ENCODE measurements at regions not wholly inside any gene's neighbourhood (a gene's known extent, or its start where the extent isn't known, plus 50 kb on each side); places are given as distances from the start of the nearest gene placed in this dataset.

DNA sequence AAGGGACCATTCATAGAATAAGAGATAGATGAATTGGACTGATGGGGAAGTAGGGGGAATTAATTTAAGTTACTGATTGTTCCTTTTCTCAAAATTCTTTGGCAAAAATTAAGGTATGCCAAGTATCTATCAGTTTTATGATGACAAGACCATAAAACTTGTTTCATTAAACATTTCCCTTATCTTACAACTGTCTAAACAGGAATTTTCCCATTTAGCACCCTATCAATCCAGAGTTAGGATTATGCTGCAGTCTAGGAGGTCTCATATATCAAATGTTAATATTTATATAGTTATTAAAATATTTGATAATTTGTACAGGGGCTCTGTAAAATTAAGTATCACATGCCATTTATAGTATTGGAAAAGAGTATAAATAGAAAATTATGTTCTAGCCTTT lies 51.5 kb upstream of the ARID1B start:
- Histone ChIP-seq H3K4me2 (no peak overlapping the region), H3K79me2 (replicated peaks; ENCODE audit: insufficient read depth) (no peaks in the 10 kb centered on the region), H3K4me3 (no peak overlapping the region), H3K4me1 (ENCODE audit: insufficient read depth) (peaks cover 17% of the 10 kb centered on the region), H3K36me3 (ENCODE audit: insufficient read depth) (no peaks in the 10 kb centered on the region), H2AFZ (no peak overlapping the region), H3K27ac (ENCODE audit: low read depth) (no peak overlapping the region), H3K9me2 (ENCODE audit: insufficient read depth) (0 out of 2 replicates have a peak, but pooled peaks cover 4% of the 10 kb centered on the region), H4K20me1 (replicated peaks; ENCODE audit: insufficient read depth) (no peaks in the 10 kb centered on the region), H3K27me3 (ENCODE audit: insufficient read depth) (no peaks in the 10 kb centered on the region), H3F3A (replicated peaks; ENCODE audit: low read depth) (peaks cover 5% of the 10 kb centered on the region; the same call in 1 of the 2 replicates)
- Mint-ChIP-seq H3K4me3 (no peak overlapping the region), H3K27me3 (ENCODE audit: insufficient read depth, low read depth, poor library complexity) (peaks cover 8% of the 10 kb centered on the region), H3K9me3 (peaks cover 3% of the 10 kb centered on the region; the same call in 1 of the 3 replicates), H3K36me3 (ENCODE audit: low read depth) (no peaks in the 10 kb centered on the region), H3K4me1 (peaks cover 17% of the 10 kb centered on the region), H3K27ac (no peak overlapping the region)
- TF ChIP-seq ZNF462 (CRISPR knock-in tag; IDR thresholded peaks at IDR 0.05): no peak
- TF ChIP-seq ZNF114 (CRISPR knock-in tag; IDR thresholded peaks at IDR 0.05): no peak
- TF ChIP-seq JUNB (IDR thresholded peaks at IDR 0.05; ENCODE audit: unreplicated experiment): no peak
- no peak for TF ChIP-seq POLR2AphosphoS5 (IDR thresholded peaks at IDR 0.05; ENCODE audit: low read depth)
- TF ChIP-seq, protein P1, sequence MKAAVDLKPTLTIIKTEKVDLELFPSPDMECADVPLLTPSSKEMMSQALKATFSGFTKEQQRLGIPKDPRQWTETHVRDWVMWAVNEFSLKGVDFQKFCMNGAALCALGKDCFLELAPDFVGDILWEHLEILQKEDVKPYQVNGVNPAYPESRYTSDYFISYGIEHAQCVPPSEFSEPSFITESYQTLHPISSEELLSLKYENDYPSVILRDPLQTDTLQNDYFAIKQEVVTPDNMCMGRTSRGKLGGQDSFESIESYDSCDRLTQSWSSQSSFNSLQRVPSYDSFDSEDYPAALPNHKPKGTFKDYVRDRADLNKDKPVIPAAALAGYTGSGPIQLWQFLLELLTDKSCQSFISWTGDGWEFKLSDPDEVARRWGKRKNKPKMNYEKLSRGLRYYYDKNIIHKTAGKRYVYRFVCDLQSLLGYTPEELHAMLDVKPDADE (IDR thresholded peaks at IDR 0.05): no peak
- TF ChIP-seq EZH2phosphoT487 (IDR thresholded peaks at IDR 0.05; ENCODE audit: unreplicated experiment): no peak
- TF ChIP-seq CREB1 (CRISPR knock-in tag; IDR thresholded peaks at IDR 0.05; ENCODE audit: low read depth): no peak
- TF ChIP-seq, protein P2, sequence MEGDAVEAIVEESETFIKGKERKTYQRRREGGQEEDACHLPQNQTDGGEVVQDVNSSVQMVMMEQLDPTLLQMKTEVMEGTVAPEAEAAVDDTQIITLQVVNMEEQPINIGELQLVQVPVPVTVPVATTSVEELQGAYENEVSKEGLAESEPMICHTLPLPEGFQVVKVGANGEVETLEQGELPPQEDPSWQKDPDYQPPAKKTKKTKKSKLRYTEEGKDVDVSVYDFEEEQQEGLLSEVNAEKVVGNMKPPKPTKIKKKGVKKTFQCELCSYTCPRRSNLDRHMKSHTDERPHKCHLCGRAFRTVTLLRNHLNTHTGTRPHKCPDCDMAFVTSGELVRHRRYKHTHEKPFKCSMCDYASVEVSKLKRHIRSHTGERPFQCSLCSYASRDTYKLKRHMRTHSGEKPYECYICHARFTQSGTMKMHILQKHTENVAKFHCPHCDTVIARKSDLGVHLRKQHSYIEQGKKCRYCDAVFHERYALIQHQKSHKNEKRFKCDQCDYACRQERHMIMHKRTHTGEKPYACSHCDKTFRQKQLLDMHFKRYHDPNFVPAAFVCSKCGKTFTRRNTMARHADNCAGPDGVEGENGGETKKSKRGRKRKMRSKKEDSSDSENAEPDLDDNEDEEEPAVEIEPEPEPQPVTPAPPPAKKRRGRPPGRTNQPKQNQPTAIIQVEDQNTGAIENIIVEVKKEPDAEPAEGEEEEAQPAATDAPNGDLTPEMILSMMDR (conservative IDR thresholded peaks at IDR 0.05; ENCODE audit: low read depth in 2 of 2): no peak
- no peak for TF ChIP-seq EZH2 (IDR thresholded peaks at IDR 0.05; ENCODE audit: low read depth, unreplicated experiment)
- TF ChIP-seq NANOG (IDR thresholded peaks at IDR 0.05; ENCODE audit: borderline replicate concordance): no peak
- no peak for ATAC-seq
- no peak for DNase-seq (ENCODE audit: low spot score)

Data from GM23338 (cell line).